ENCODE measurements at regions not wholly inside any gene's neighbourhood (a gene's known extent, or its start where the extent isn't known, plus 50 kb on each side); places are given as distances from the start of the nearest gene placed in this dataset.

GRCh38 chr2:58539973-58540372, 298.8 kb upstream of the FANCL start:
- H3K9me3 ChIP-seq (ENCODE audit: control insufficient read depth in 2 of 2, low read length in 2 of 2) = no peaks in the 10 kb centered on the region
- Mint-ChIP-seq H3K4me1 (no peaks in the 10 kb centered on the region), H3K9me3 (no peaks in the 10 kb centered on the region), H3K4me3 (no peak overlapping the region), H3K36me3 (no peaks in the 10 kb centered on the region), H3K27ac (no peak overlapping the region), H3K27me3 (no peaks in the 10 kb centered on the region)
- H3K4me1 ChIP-seq (ENCODE audit: control insufficient read depth, insufficient read depth, low read length, poor library complexity, severe bottlenecking) = no peaks in the 10 kb centered on the region
- H3K27me3 ChIP-seq (ENCODE audit: control insufficient read depth, insufficient read depth, low read length) = no peaks in the 10 kb centered on the region
- DNase-seq (no peak), ATAC-seq (ENCODE audit: low read depth in 2 of 2) (no peak)
- no peak overlapping the region for H3K27ac ChIP-seq (ENCODE audit: insufficient read depth, low read length, poor library complexity, severe bottlenecking)
- H3K4me3 ChIP-seq (ENCODE audit: low read depth, low read length) = no peak overlapping the region
- H3K36me3 ChIP-seq (ENCODE audit: control insufficient read depth, insufficient read depth, low read length) = no peaks in the 10 kb centered on the region

GRCh38 chr2:58535990-58536389, 294.9 kb upstream of the FANCL start:
- H3K27ac ChIP-seq (ENCODE audit: insufficient read depth, low read length, poor library complexity, severe bottlenecking) = no peak overlapping the region
- H3K36me3 ChIP-seq (ENCODE audit: control insufficient read depth, insufficient read depth, low read length) = no peaks in the 10 kb centered on the region
- Mint-ChIP-seq H3K4me3 (no peak overlapping the region), H3K9me3 (peaks cover 0 to 2% (median 0%) of the 10 kb centered on the region in 7 donors), H3K27ac (no peak overlapping the region), H3K27me3 (peaks cover 10% of the 10 kb centered on the region), H3K36me3 (no peaks in the 10 kb centered on the region), H3K4me1 (no peaks in the 10 kb centered on the region)
- H3K9me3 ChIP-seq (ENCODE audit: control insufficient read depth in 2 of 2, low read length in 2 of 2) = no peaks in the 10 kb centered on the region
- no peaks in the 10 kb centered on the region for H3K4me1 ChIP-seq (ENCODE audit: control insufficient read depth, insufficient read depth, low read length, poor library complexity, severe bottlenecking)
- no peak overlapping the region for H3K4me3 ChIP-seq (ENCODE audit: low read depth, low read length)
- DNase-seq (no peak), ATAC-seq (ENCODE audit: low read depth in 2 of 2) (no peak)
- no peaks in the 10 kb centered on the region for H3K27me3 ChIP-seq (ENCODE audit: control insufficient read depth, insufficient read depth, low read length)

GRCh38 chr2:58535182-58535581, 294.1 kb upstream of the FANCL start:
- Histone ChIP-seq H3K9me3 (ENCODE audit: control insufficient read depth in 2 of 2, low read length in 2 of 2) (no peaks in the 10 kb centered on the region), H3K4me3 (ENCODE audit: low read depth, low read length) (no peak overlapping the region), H3K36me3 (ENCODE audit: control insufficient read depth, insufficient read depth, low read length) (no peaks in the 10 kb centered on the region), H3K27me3 (ENCODE audit: control insufficient read depth, insufficient read depth, low read length) (no peaks in the 10 kb centered on the region), H3K27ac (ENCODE audit: insufficient read depth, low read length, poor library complexity, severe bottlenecking) (no peak overlapping the region), H3K4me1 (ENCODE audit: control insufficient read depth, insufficient read depth, low read length, poor library complexity, severe bottlenecking) (no peaks in the 10 kb centered on the region)
- no peaks in the 10 kb centered on the region for H3K4me1 Mint-ChIP-seq
- no peak for DNase-seq
- ATAC-seq (ENCODE audit: low read depth in 2 of 2) = no peak
- H3K36me3 Mint-ChIP-seq = no peaks in the 10 kb centered on the region
- H3K9me3 Mint-ChIP-seq = peaks cover 0 to 2% (median 0%) of the 10 kb centered on the region in 7 donors
- H3K27ac Mint-ChIP-seq = no peak overlapping the region
- peaks cover 10% of the 10 kb centered on the region for H3K27me3 Mint-ChIP-seq
- no peak overlapping the region for H3K4me3 Mint-ChIP-seq

- Mint-ChIP-seq H3K4me3 (no peak overlapping the region), H3K36me3 (no peaks in the 10 kb centered on the region), H3K9me3 (peaks cover 0 to 2% (median 0%) of the 10 kb centered on the region in 7 donors), H3K27ac (no peak overlapping the region), H3K27me3 (peaks cover 14% of the 10 kb centered on the region), H3K4me1 (no peaks in the 10 kb centered on the region)
- Histone ChIP-seq H3K4me1 (ENCODE audit: control insufficient read depth, insufficient read depth, low read length, poor library complexity, severe bottlenecking) (no peaks in the 10 kb centered on the region), H3K27ac (ENCODE audit: insufficient read depth, low read length, poor library complexity, severe bottlenecking) (no peak overlapping the region), H3K36me3 (ENCODE audit: control insufficient read depth, insufficient read depth, low read length) (no peaks in the 10 kb centered on the region), H3K27me3 (ENCODE audit: control insufficient read depth, insufficient read depth, low read length) (no peaks in the 10 kb centered on the region), H3K9me3 (ENCODE audit: control insufficient read depth in 2 of 2, low read length in 2 of 2) (no peaks in the 10 kb centered on the region), H3K4me3 (ENCODE audit: low read depth, low read length) (no peak overlapping the region)
- DNase-seq (no peak), ATAC-seq (ENCODE audit: low read depth in 2 of 2) (no peak)
Observed at GRCh38 chr2:58533376-58533775, 292.3 kb upstream of the FANCL start.

DNA sequence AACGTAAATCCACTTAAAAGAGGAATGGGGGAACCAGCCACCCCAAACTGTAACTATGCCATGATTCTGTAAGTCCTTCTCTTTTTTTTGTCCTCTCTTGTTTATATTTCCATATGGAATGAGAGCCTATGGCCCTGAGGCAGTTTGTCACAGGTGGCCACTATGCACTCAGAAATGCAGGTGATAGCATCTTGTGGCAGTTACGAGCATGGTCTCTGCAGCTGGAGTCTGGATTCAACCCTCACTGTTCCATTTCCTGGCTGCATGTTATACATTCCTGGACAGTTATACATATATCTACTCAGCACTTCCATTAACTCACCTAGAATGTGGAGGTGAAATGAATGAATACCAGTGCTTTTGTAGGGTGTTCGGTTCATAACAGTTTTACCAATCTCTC, 291.5 kb upstream of the FANCL start:
- Mint-ChIP-seq H3K27me3 (peaks cover 14% of the 10 kb centered on the region), H3K36me3 (no peaks in the 10 kb centered on the region), H3K4me1 (no peaks in the 10 kb centered on the region), H3K9me3 (peaks cover 0 to 2% (median 0%) of the 10 kb centered on the region in 7 donors), H3K27ac (no peak overlapping the region), H3K4me3 (no peak overlapping the region)
- Histone ChIP-seq H3K9me3 (ENCODE audit: control insufficient read depth in 2 of 2, low read length in 2 of 2) (no peaks in the 10 kb centered on the region), H3K36me3 (ENCODE audit: control insufficient read depth, insufficient read depth, low read length) (no peaks in the 10 kb centered on the region), H3K27ac (ENCODE audit: insufficient read depth, low read length, poor library complexity, severe bottlenecking) (no peak overlapping the region), H3K4me1 (ENCODE audit: control insufficient read depth, insufficient read depth, low read length, poor library complexity, severe bottlenecking) (no peaks in the 10 kb centered on the region), H3K27me3 (ENCODE audit: control insufficient read depth, insufficient read depth, low read length) (no peaks in the 10 kb centered on the region), H3K4me3 (ENCODE audit: low read depth, low read length) (no peak overlapping the region)
- DNase-seq (no peak), ATAC-seq (ENCODE audit: low read depth in 2 of 2) (no peak)

- Histone ChIP-seq H3K36me3 (ENCODE audit: control insufficient read depth, insufficient read depth, low read length) (no peaks in the 10 kb centered on the region), H3K4me3 (ENCODE audit: low read depth, low read length) (no peak overlapping the region), H3K4me1 (ENCODE audit: control insufficient read depth, insufficient read depth, low read length, poor library complexity, severe bottlenecking) (no peaks in the 10 kb centered on the region), H3K9me3 (ENCODE audit: control insufficient read depth in 2 of 2, low read length in 2 of 2) (no peaks in the 10 kb centered on the region), H3K27ac (ENCODE audit: insufficient read depth, low read length, poor library complexity, severe bottlenecking) (no peak overlapping the region), H3K27me3 (ENCODE audit: control insufficient read depth, insufficient read depth, low read length) (no peaks in the 10 kb centered on the region)
- H3K27me3 Mint-ChIP-seq = peaks cover 11% of the 10 kb centered on the region
- H3K27ac Mint-ChIP-seq = no peak overlapping the region
- H3K9me3 Mint-ChIP-seq = peaks cover 0 to 1% (median 0%) of the 10 kb centered on the region in 7 donors
- H3K36me3 Mint-ChIP-seq = no peaks in the 10 kb centered on the region
- ATAC-seq (ENCODE audit: low read depth in 2 of 2) (no peak), DNase-seq (no peak)
- H3K4me3 Mint-ChIP-seq = no peak overlapping the region
- no peaks in the 10 kb centered on the region for H3K4me1 Mint-ChIP-seq
Observed at GRCh38 chr2:58527647-58528046, 286.5 kb upstream of the FANCL start.

- Histone ChIP-seq H3K36me3 (ENCODE audit: control insufficient read depth, insufficient read depth, low read length) (no peaks in the 10 kb centered on the region), H3K4me3 (ENCODE audit: low read depth, low read length) (no peak overlapping the region), H3K27me3 (ENCODE audit: control insufficient read depth, insufficient read depth, low read length) (no peaks in the 10 kb centered on the region), H3K9me3 (ENCODE audit: control insufficient read depth in 2 of 2, low read length in 2 of 2) (no peaks in the 10 kb centered on the region), H3K27ac (ENCODE audit: insufficient read depth, low read length, poor library complexity, severe bottlenecking) (no peak overlapping the region), H3K4me1 (ENCODE audit: control insufficient read depth, insufficient read depth, low read length, poor library complexity, severe bottlenecking) (no peaks in the 10 kb centered on the region)
- Mint-ChIP-seq H3K36me3 (no peaks in the 10 kb centered on the region), H3K4me1 (no peaks in the 10 kb centered on the region), H3K9me3 (peaks cover 0 to 1% (median 0%) of the 10 kb centered on the region in 7 donors), H3K27me3 (peaks cover 6% of the 10 kb centered on the region), H3K27ac (no peak overlapping the region), H3K4me3 (no peak overlapping the region)
- no peak for ATAC-seq (ENCODE audit: low read depth in 2 of 2)
- DNase-seq = no peak
Observed at GRCh38 chr2:58521803-58522554, 280.9 kb upstream of the FANCL start.

DNA sequence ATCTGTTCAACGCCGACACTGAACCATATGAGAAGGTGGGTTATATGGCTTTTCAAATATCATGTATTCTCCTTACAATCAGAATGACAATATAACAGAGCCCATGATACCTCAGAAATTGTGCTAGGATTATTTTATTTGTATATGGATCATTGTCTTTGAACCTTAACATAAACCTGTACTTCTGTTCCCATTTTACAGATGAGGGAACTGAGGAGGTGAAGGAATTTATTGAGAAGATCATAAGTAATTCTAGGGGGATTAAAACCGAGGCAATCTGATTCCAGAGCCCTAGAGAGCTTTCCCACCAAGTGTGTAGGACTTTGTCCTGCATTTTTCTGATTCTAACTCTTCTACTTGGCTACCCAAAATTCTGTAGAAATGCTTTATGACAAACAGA, 279.8 kb upstream of the FANCL start:
- no peak overlapping the region for H3K27ac ChIP-seq (ENCODE audit: insufficient read depth, low read length, poor library complexity, severe bottlenecking)

More for the DNA sequence above, 279.8 kb upstream of the FANCL start:
- DNase-seq (no peak), ATAC-seq (ENCODE audit: low read depth in 2 of 2) (no peak)
- Mint-ChIP-seq H3K4me1 (no peaks in the 10 kb centered on the region), H3K27me3 (peaks cover under 1% of the 10 kb centered on the region), H3K4me3 (no peak overlapping the region), H3K27ac (no peak overlapping the region), H3K9me3 (peaks cover 0 to 1% (median 0%) of the 10 kb centered on the region in 7 donors), H3K36me3 (no peaks in the 10 kb centered on the region)
- Histone ChIP-seq H3K36me3 (ENCODE audit: control insufficient read depth, insufficient read depth, low read length) (no peaks in the 10 kb centered on the region), H3K27me3 (ENCODE audit: control insufficient read depth, insufficient read depth, low read length) (no peaks in the 10 kb centered on the region), H3K4me3 (ENCODE audit: low read depth, low read length) (no peak overlapping the region), H3K9me3 (ENCODE audit: control insufficient read depth in 2 of 2, low read length in 2 of 2) (no peaks in the 10 kb centered on the region), H3K4me1 (ENCODE audit: control insufficient read depth, insufficient read depth, low read length, poor library complexity, severe bottlenecking) (no peaks in the 10 kb centered on the region)

Data from CD4-positive, CD25-positive, alpha-beta regulatory T cell (primary cell).